Neural cell (in vitro differentiated cells): ENCODE measurements at regions not wholly inside any gene's neighbourhood (a gene's known extent, or its start where the extent isn't known, plus 50 kb on each side); places are given as distances from the start of the nearest gene placed in this dataset.

Experiments used
- EP300 ChIP-seq: fragments of 450-650 bp; conservative IDR thresholded peaks from 2 replicates; pipeline ENCODE4 v1.6.1; 2014; ENCODE audit warnings: antibody characterized with exemption, mild to moderate bottlenecking, moderate library complexity; ENCODE audit not compliant: poor library complexity, severe bottlenecking
- EZH2 ChIP-seq: fragments of 200-600, 300-800 bp; shearing (Covaris generic), sonication (generic); IDR thresholded peaks from 2 replicates; pipeline ENCODE4 v1.6.1; 2014; ENCODE audit warnings: antibody characterized with exemption, low read length, borderline replicate concordance, mild to moderate bottlenecking; ENCODE audit not compliant: insufficient read depth, poor library complexity, severe bottlenecking
- MXI1 ChIP-seq: fragments of 450-650 bp; conservative IDR thresholded peaks from 2 replicates; pipeline ENCODE4 v1.6.1; 2014; ENCODE audit warnings: antibody characterized with exemption, mild to moderate bottlenecking; ENCODE audit not compliant: poor library complexity, severe bottlenecking
- POLR2AphosphoS5 ChIP-seq: IDR thresholded peaks from 2 replicates; pipeline ENCODE4 v1.6.1; 2012
- RAD21 ChIP-seq: fragments of 450-650 bp; conservative IDR thresholded peaks from 2 replicates; pipeline ENCODE4 v1.6.1; 2014; ENCODE audit warnings: antibody characterized with exemption, mild to moderate bottlenecking, moderate library complexity
- SMC3 ChIP-seq: fragments of 450-650 bp; conservative IDR thresholded peaks from 2 replicates; pipeline ENCODE4 v1.6.1; 2014; ENCODE audit warnings: antibody characterized with exemption, mild to moderate bottlenecking, moderate library complexity; ENCODE audit not compliant: poor library complexity
- TAF1 ChIP-seq: IDR thresholded peaks from 2 replicates; pipeline ENCODE4 v1.6.1; 2012; ENCODE audit warnings: low read depth
- TF ChIP-seq, protein P1 (sequence below): fragments of 450-650 bp; IDR thresholded peaks from 2 replicates; pipeline ENCODE4 v1.5.1; 2014; ENCODE audit warnings: antibody characterized with exemption, mild to moderate bottlenecking, moderate library complexity; ENCODE audit not compliant: poor library complexity, severe bottlenecking
- TF ChIP-seq, protein P2 (sequence below): IDR thresholded peaks from 2 replicates; pipeline ENCODE4 v1.6.1; 2012; ENCODE audit warnings: borderline replicate concordance

DNA sequence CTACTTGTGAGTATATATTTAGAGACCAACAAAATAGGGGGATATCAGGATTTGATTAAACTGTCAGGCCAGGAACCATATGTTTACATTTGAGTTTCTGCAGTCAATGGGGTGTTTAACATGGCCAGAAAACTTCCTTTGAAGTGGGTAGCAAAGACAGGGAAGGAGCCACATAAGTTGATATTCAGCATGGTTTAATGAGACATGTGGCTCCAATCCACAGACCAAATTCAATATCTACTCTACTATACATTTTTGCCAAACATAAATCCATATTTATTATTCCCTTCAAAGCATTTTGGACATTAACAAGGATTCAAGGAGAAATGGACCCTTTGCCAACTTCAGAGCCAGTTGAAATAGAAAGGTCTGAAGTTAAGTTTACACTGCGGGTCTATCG, 99.8 kb downstream of the TAF11L14 start:
- TF ChIP-seq, protein P1, sequence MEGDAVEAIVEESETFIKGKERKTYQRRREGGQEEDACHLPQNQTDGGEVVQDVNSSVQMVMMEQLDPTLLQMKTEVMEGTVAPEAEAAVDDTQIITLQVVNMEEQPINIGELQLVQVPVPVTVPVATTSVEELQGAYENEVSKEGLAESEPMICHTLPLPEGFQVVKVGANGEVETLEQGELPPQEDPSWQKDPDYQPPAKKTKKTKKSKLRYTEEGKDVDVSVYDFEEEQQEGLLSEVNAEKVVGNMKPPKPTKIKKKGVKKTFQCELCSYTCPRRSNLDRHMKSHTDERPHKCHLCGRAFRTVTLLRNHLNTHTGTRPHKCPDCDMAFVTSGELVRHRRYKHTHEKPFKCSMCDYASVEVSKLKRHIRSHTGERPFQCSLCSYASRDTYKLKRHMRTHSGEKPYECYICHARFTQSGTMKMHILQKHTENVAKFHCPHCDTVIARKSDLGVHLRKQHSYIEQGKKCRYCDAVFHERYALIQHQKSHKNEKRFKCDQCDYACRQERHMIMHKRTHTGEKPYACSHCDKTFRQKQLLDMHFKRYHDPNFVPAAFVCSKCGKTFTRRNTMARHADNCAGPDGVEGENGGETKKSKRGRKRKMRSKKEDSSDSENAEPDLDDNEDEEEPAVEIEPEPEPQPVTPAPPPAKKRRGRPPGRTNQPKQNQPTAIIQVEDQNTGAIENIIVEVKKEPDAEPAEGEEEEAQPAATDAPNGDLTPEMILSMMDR: no peak
- no peak for TF ChIP-seq EZH2
- TF ChIP-seq RAD21: no peak
- no peak for TF ChIP-seq POLR2AphosphoS5
- no peak for TF ChIP-seq TAF1
- TF ChIP-seq EP300: no peak
- TF ChIP-seq, protein P2, sequence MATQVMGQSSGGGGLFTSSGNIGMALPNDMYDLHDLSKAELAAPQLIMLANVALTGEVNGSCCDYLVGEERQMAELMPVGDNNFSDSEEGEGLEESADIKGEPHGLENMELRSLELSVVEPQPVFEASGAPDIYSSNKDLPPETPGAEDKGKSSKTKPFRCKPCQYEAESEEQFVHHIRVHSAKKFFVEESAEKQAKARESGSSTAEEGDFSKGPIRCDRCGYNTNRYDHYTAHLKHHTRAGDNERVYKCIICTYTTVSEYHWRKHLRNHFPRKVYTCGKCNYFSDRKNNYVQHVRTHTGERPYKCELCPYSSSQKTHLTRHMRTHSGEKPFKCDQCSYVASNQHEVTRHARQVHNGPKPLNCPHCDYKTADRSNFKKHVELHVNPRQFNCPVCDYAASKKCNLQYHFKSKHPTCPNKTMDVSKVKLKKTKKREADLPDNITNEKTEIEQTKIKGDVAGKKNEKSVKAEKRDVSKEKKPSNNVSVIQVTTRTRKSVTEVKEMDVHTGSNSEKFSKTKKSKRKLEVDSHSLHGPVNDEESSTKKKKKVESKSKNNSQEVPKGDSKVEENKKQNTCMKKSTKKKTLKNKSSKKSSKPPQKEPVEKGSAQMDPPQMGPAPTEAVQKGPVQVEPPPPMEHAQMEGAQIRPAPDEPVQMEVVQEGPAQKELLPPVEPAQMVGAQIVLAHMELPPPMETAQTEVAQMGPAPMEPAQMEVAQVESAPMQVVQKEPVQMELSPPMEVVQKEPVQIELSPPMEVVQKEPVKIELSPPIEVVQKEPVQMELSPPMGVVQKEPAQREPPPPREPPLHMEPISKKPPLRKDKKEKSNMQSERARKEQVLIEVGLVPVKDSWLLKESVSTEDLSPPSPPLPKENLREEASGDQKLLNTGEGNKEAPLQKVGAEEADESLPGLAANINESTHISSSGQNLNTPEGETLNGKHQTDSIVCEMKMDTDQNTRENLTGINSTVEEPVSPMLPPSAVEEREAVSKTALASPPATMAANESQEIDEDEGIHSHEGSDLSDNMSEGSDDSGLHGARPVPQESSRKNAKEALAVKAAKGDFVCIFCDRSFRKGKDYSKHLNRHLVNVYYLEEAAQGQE: no peak
- no peak for TF ChIP-seq SMC3
- no peak for TF ChIP-seq MXI1
